Panc1 (cell line): ENCODE measurements at regions not wholly inside any gene's neighbourhood (a gene's known extent, or its start where the extent isn't known, plus 50 kb on each side); places are given as distances from the start of the nearest gene placed in this dataset.

Experiments
- ATAC-seq: fragments of 200-7000 bp; cut with Tn5 transposase; 2 replicates; pipeline ENCODE4 v1.9.1; 2020; ENCODE audit warnings: mild to moderate bottlenecking, moderate library complexity
- BruUV-seq: library from RNA; stranded (reverse); fragments of 400-500 nt; replicated peaks from 2 replicates; lab custom pipeline; 2021; lab: Mats Ljungman, UMichigan
- CTCF ChIA-PET: fragments of 300-600 bp; sonication (Branson Sonifier 250); formaldehyde crosslinking; loops from one replicate; lab custom pipeline; 2022; ENCODE audit warnings: antibody characterized with exemption; lab: Charles Lee
- POLR2A ChIA-PET: fragments of 300-600 bp; sonication (Branson Sonifier 250); formaldehyde crosslinking; loops from one replicate; lab custom pipeline; 2022; ENCODE audit warnings: antibody characterized with exemption; lab: Charles Lee
- DNase-seq: peaks from one replicate; pipeline ENCODE4 v3.0.0-alpha.2; 2010; ENCODE audit warnings: low read depth, low spot score
- H3K27ac ChIP-seq: 2 replicates; pipeline ENCODE4 v1.5.1; 2011; ENCODE audit warnings: mild to moderate bottlenecking, low read length, inconsistent platforms
- H3K27me3 ChIP-seq: fragments of 200-500 bp; sonication (Bioruptor generic); 2 replicates; pipeline ENCODE4 v1.6.0; 2014; ENCODE audit warnings: low read length, inconsistent platforms; ENCODE audit not compliant: control insufficient read depth, insufficient read depth
- H3K36me3 ChIP-seq: fragments of 200-500 bp; sonication (Bioruptor generic); 2 replicates; pipeline ENCODE4 v1.5.1; 2014; ENCODE audit warnings: inconsistent platforms, mild to moderate bottlenecking, low read length, moderate library complexity; ENCODE audit not compliant: control insufficient read depth, insufficient read depth
- H3K4me1 ChIP-seq: 2 replicates; pipeline ENCODE4 v1.5.1; 2011; ENCODE audit warnings: inconsistent platforms, mild to moderate bottlenecking, low read length, moderate library complexity; ENCODE audit not compliant: control insufficient read depth, insufficient read depth
- H3K4me3 ChIP-seq, 2 experiments: 2 replicates each; pipeline ENCODE4 v1.5.1; 2011 to 2012; ENCODE audit warnings: low read depth in 2 of 2, low read length in 2 of 2, mild to moderate bottlenecking in 2 of 2, inconsistent platforms in 1 of 2, moderate library complexity in 1 of 2
- H3K9me3 ChIP-seq: fragments of 200-500 bp; sonication (Bioruptor generic); 2 replicates; pipeline ENCODE4 v1.5.1; 2014; ENCODE audit warnings: low read depth, mild to moderate bottlenecking, inconsistent platforms, low read length, moderate library complexity; ENCODE audit not compliant: control insufficient read depth, insufficient read depth
- CTCF ChIP-seq: fragments of 450-650 bp; IDR thresholded peaks from 2 replicates; pipeline ENCODE4 v1.5.1; 2017; ENCODE audit warnings: mild to moderate bottlenecking
- POLR2AphosphoS5 ChIP-seq: IDR thresholded peaks from 2 replicates; pipeline ENCODE4 v1.6.1; 2012; ENCODE audit warnings: mild to moderate bottlenecking, low read depth, low read length, moderate library complexity
- REST ChIP-seq, 2 experiments: IDR thresholded peaks; 2 replicates each; pipeline ENCODE4 v1.6.1; 2011 to 2012; ENCODE audit warnings: low read depth in 2 of 2, control low read depth in 1 of 2, low read length in 1 of 2, mild to moderate bottlenecking in 1 of 2, moderate library complexity in 1 of 2; ENCODE audit not compliant: insufficient read depth in 1 of 2
- SIN3A ChIP-seq: IDR thresholded peaks from 2 replicates; pipeline ENCODE4 v1.6.1; 2012; ENCODE audit warnings: low read depth, mild to moderate bottlenecking, low read length, moderate library complexity, borderline replicate concordance; ENCODE audit not compliant: insufficient read depth
- TCF7L2 ChIP-seq: IDR thresholded peaks from 2 replicates; pipeline ENCODE4 v1.6.1; 2011; ENCODE audit warnings: mild to moderate bottlenecking, low read depth, low read length, inconsistent platforms
- in situ Hi-C: cut with HindIII; loops from 2 replicates; pipeline ENCODE4 v1.10.0; 2016; ENCODE audit warnings: low sequenced_read_pairs, low pct_unique_long_range_greater_than_20kb
- intact Hi-C: fragments of 100-400 bp; cut with micrococcal nuclease; formaldehyde crosslinking; loops from one replicate; pipeline ENCODE4 v1.10.0; 2022; ENCODE audit not compliant: unreplicated experiment

GRCh38 chr1:115199416-115200132 lies 110.3 kb upstream of the TSPAN2 start:
- CTCF ChIA-PET: no interaction called here
- BruUV-seq: no TSS peak
- DNase-seq: no peak

GRCh38 chr1:115198938-115199337 lies 109.6 kb upstream of the TSPAN2 start:
- H3K27ac ChIP-seq: no peak overlapping the region
- ATAC-seq (no peak), DNase-seq (no peak)
- no peaks in the 10 kb centered on the region for H3K36me3 ChIP-seq
- ChIA-PET CTCF (no interaction called here), POLR2A (no interaction called here)
- no peaks in the 10 kb centered on the region for H3K9me3 ChIP-seq
- H3K4me1 ChIP-seq: no peaks in the 10 kb centered on the region
- TF ChIP-seq SIN3A (no peak), POLR2AphosphoS5 (no peak), REST (IDR thresholded peaks at IDR 0.05; ENCODE audit: insufficient read depth in 1 of 2, low read depth in 2 of 2, low read length in 1 of 2) (no peak), CTCF (no peak), TCF7L2 (no peak)
- BruUV-seq: no TSS peak
- no peak overlapping the region for H3K4me3 ChIP-seq
- intact Hi-C loops (no loop called here), in situ Hi-C loops (no loop called here)
- H3K27me3 ChIP-seq: no peaks in the 10 kb centered on the region

More at GRCh38 chr1:115199416-115200132, 110.3 kb upstream of the TSPAN2 start:
- H3K4me3 ChIP-seq: no peak overlapping the region
- H3K9me3 ChIP-seq: no peaks in the 10 kb centered on the region
- POLR2A ChIA-PET: no interaction called here
- ATAC-seq: no peak
- no peak overlapping the region for H3K27ac ChIP-seq
- in situ Hi-C loops: no loop called here
- H3K36me3 ChIP-seq: no peaks in the 10 kb centered on the region
- TF ChIP-seq REST (IDR thresholded peaks at IDR 0.05; ENCODE audit: insufficient read depth in 1 of 2, low read depth in 2 of 2, low read length in 1 of 2) (no peak), SIN3A (no peak), CTCF (no peak), POLR2AphosphoS5 (no peak), TCF7L2 (no peak)
- H3K27me3 ChIP-seq: no peaks in the 10 kb centered on the region
- intact Hi-C loops: no loop called here
- no peaks in the 10 kb centered on the region for H3K4me1 ChIP-seq
